GM12878 (cell line): ENCODE measurements at regions not wholly inside any gene's neighbourhood (a gene's known extent, or its start where the extent isn't known, plus 50 kb on each side); places are given as distances from the start of the nearest gene placed in this dataset.

Experiments
- CTCF ChIP-seq, 3 experiments: IDR thresholded peaks in 2 of 3; conservative IDR thresholded peaks in 1 of 3; 2 replicates each; pipeline ENCODE4 v1.5.1; 2011; ENCODE audit warnings: low read depth in 3 of 3, low read length in 3 of 3, mild to moderate bottlenecking in 3 of 3, control low read depth in 2 of 3, moderate library complexity in 2 of 3, inconsistent platforms in 1 of 3, mixed read lengths in 1 of 3; ENCODE audit not compliant: control insufficient read depth in 2 of 3, insufficient read depth in 1 of 3; ENCODE audit errors: extremely low read depth in 1 of 3
- EGR1 ChIP-seq, 2 experiments: IDR thresholded peaks; 1 replicate in 1 of 2; 2 replicates in 1 of 2; pipeline ENCODE4 v1.6.1; 2011 to 2012; ENCODE audit warnings: low read depth in 2 of 2, low read length in 2 of 2, borderline replicate concordance in 1 of 2, mild to moderate bottlenecking in 1 of 2, moderate library complexity in 1 of 2
- MEF2B ChIP-seq: fragments of 450-650 bp; IDR thresholded peaks from 2 replicates; pipeline ENCODE4 v1.6.1; 2018; ENCODE audit warnings: mild to moderate bottlenecking, moderate library complexity; ENCODE audit not compliant: partially characterized antibody, poor library complexity, severe bottlenecking
- POLR2AphosphoS5 ChIP-seq: IDR thresholded peaks from 2 replicates; pipeline ENCODE4 v1.6.1; 2011; ENCODE audit warnings: mild to moderate bottlenecking, low read length, inconsistent platforms
- SMAD1 ChIP-seq: fragments of 450-650 bp; IDR thresholded peaks from 2 replicates; pipeline ENCODE4 v1.6.1; 2018; ENCODE audit warnings: mild to moderate bottlenecking, low read depth; ENCODE audit not compliant: partially characterized antibody

DNA sequence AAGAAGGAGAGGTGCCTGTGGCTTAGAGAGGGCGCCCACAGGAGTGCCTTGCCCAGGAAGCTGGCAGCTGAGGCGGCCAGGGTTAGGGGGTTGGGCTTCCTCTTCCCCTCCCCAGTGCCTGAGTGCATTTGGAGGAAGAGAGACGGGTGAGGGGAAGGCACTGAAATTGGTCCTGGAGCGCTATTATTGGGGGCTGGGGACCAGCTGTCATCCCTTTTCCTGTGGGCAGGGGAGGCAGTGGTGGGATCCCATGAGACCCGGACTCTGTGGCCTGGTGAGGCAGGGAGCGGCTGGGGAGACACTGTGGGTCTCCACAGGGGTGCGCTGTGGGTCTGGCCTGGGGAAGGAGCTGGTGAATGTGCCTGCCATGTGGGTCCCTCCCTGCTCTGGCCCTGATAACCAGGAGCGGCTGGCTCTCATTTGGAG is 259.7 kb downstream of the SEC14L1 start:
- TF ChIP-seq EGR1 (IDR thresholded peaks at IDR 0.05; ENCODE audit: borderline replicate concordance in 1 of 2, low read depth in 2 of 2, low read length in 2 of 2), result no peak
- TF ChIP-seq POLR2AphosphoS5, result no peak
- TF ChIP-seq MEF2B, result peak; percentile 56
- peak; percentile 69 to 74 (median 71) for TF ChIP-seq CTCF (IDR thresholded peaks at IDR 0.05 in 2 of 3, conservative IDR thresholded peaks at IDR 0.05 in 1 of 3; ENCODE audit: control insufficient read depth in 2 of 3, extremely low read depth in 1 of 3, insufficient read depth in 1 of 3, low read depth in 3 of 3, low read length in 3 of 3)
- TF ChIP-seq SMAD1, result no peak
